ENCODE measurements at regions not wholly inside any gene's neighbourhood (a gene's known extent, or its start where the extent isn't known, plus 50 kb on each side); places are given as distances from the start of the nearest gene placed in this dataset.

DNA sequence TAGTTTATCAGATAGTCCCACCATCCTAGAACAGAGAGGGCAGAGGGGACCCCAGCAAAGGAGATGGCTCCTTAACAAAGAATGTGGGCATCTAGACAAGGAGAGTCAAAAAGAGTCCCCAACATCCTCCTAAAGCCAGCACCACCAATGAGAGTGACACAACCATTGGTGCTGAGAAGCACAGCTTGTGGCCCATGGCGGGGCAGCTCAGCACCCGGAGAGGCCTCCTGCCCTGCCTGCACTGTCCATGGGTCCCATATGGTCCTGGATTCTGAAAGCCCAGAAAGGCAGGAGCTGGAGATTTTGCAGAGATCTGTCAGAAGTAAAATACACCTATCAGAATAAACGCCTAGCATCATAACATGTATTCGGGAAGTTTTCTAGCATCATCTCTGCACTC, 311.8 kb upstream of the ZNF32 start:
- H3K36me3 ChIP-seq: no peaks in the 10 kb centered on the region
- ATAC-seq: no peak
- peak; percentile 29 for DNase-seq
- intact Hi-C loops (cut with DNase I): no loop called here
- H3K27me3 ChIP-seq: no peaks in the 10 kb centered on the region
- no peak overlapping the region for H3K27ac ChIP-seq
- TF ChIP-seq, protein P1, sequence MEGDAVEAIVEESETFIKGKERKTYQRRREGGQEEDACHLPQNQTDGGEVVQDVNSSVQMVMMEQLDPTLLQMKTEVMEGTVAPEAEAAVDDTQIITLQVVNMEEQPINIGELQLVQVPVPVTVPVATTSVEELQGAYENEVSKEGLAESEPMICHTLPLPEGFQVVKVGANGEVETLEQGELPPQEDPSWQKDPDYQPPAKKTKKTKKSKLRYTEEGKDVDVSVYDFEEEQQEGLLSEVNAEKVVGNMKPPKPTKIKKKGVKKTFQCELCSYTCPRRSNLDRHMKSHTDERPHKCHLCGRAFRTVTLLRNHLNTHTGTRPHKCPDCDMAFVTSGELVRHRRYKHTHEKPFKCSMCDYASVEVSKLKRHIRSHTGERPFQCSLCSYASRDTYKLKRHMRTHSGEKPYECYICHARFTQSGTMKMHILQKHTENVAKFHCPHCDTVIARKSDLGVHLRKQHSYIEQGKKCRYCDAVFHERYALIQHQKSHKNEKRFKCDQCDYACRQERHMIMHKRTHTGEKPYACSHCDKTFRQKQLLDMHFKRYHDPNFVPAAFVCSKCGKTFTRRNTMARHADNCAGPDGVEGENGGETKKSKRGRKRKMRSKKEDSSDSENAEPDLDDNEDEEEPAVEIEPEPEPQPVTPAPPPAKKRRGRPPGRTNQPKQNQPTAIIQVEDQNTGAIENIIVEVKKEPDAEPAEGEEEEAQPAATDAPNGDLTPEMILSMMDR (IDR thresholded peaks at IDR 0.05): no peak
- H3K4me1 ChIP-seq: peaks cover 22% of the 10 kb centered on the region
- H3K9me3 ChIP-seq: no peaks in the 10 kb centered on the region
- H3K4me3 ChIP-seq: no peak overlapping the region

DNA sequence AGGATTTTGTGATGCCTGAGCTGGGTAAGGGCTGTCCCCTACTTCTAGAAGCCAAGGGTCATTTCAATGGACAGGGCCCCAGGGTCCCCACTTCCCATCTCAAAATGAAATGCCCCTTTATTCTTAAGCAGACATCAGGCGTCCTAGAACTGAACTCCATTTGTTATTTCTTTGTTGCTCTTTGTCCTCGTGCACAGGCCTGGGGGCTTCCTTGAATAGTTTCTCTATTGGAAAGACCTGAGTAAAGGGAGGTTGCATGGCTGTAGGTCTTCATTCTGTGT, 311.4 kb upstream of the ZNF32 start:
- TF ChIP-seq, protein P1 (IDR thresholded peaks at IDR 0.05): no peak
- ATAC-seq (no peak), DNase-seq (no peak)
- Histone ChIP-seq H3K4me3 (no peak overlapping the region), H3K4me1 (peaks cover 18% of the 10 kb centered on the region), H3K9me3 (no peaks in the 10 kb centered on the region), H3K27ac (no peak overlapping the region), H3K27me3 (no peaks in the 10 kb centered on the region), H3K36me3 (no peaks in the 10 kb centered on the region)
- intact Hi-C loops (cut with DNase I): no loop called here

DNA sequence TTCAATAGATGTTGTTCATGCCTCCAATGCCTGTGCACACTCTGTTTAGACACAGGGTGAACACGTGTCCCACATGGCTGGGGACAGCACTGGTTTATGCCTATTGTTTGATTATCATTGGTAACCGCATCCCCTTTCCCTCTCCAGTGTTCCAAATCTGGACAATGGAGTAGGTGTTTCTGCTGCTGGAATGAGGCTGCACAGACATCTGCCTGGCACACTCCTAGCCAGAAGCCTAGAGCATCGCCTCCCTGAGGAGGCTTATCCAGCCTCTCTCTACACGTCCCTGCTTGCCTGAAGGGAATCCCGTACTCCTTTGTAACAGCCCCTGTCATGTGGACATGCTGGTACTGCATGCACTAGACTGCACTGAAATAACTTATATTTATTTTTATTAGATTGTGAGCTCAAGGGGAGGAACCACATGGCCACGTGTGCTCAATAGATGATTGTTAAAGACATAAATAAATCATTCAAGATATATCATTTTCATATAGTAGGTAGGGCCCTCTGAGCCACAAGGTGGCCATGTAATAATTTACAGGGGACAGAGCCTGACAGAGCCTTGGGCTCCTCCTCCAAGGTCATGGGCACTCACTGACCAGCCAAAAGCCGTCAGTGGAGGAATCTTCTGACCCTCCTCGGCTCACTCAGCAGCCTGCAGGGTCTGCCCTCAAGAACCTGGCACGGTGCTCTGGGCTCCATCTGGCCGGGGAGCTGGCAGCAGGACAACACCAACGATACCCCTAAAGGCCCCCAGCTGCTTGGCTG, 310.9 kb upstream of the ZNF32 start:
- Histone ChIP-seq H3K36me3 (no peaks in the 10 kb centered on the region), H3K4me3 (no peak overlapping the region), H3K4me1 (peaks cover 15% of the 10 kb centered on the region), H3K9me3 (no peaks in the 10 kb centered on the region), H3K27ac (no peak overlapping the region), H3K27me3 (no peaks in the 10 kb centered on the region)
- intact Hi-C loops (cut with DNase I): no loop called here
- TF ChIP-seq, protein P1 (IDR thresholded peaks at IDR 0.05): no peak
- DNase-seq (peak; percentile 40), ATAC-seq (no peak)

DNA sequence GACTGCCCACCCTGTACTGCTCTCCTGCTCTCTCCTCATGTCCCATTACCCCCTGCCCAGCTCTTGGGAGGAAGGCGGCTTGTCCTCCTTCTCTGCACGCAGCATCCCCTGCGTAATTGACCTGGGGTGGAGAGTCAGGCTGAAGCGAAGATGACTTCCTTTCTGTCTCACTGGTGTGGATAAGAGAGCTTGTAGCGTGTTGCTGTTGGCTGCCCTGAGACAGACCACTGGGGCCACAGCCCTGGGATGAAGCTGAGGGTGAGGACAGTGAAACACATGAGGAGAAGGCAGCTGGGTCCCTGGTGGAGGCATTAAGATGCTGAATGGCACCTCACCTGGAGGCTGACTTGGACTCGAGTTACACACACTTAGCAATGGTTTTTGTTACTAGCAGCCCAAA, 310.3 kb upstream of the ZNF32 start:
- no peak overlapping the region for H3K27ac ChIP-seq
- intact Hi-C loops (cut with DNase I): no loop called here
- no peak overlapping the region for H3K4me3 ChIP-seq
- no peak for ATAC-seq
- TF ChIP-seq, protein P1 (IDR thresholded peaks at IDR 0.05): no peak
- DNase-seq: no peak
- peaks cover 11% of the 10 kb centered on the region for H3K4me1 ChIP-seq
- no peaks in the 10 kb centered on the region for H3K27me3 ChIP-seq
- H3K9me3 ChIP-seq: no peaks in the 10 kb centered on the region
- H3K36me3 ChIP-seq: no peaks in the 10 kb centered on the region

DNA sequence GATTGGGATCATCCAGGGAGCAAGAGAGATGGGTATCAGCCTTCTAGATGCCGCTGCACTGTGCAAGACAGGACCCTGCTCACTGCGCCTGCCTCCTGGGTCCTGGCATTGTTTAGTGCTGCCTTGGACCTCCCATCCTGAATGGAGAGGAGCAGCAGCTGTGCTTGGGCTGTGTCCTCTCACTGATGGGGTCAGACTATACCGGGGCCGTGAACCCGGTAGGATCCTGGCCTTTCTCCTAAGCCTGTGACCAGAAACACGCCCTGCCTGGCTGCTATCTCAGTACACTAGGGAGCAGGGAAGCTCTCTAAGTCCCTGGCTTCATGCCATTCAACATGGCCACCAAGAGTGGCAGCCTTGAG, 309.4 kb upstream of the ZNF32 start:
- Histone ChIP-seq H3K36me3 (no peaks in the 10 kb centered on the region), H3K9me3 (no peaks in the 10 kb centered on the region), H3K27ac (no peak overlapping the region), H3K27me3 (no peaks in the 10 kb centered on the region), H3K4me1 (peaks cover 8% of the 10 kb centered on the region), H3K4me3 (no peak overlapping the region)
- no peak for ATAC-seq
- TF ChIP-seq, protein P1 (IDR thresholded peaks at IDR 0.05): no peak
- intact Hi-C loops (cut with DNase I): no loop called here
- DNase-seq: no peak
